Osteoblast (primary cell): ENCODE measurements at regions not wholly inside any gene's neighbourhood (a gene's known extent, or its start where the extent isn't known, plus 50 kb on each side); places are given as distances from the start of the nearest gene placed in this dataset.

Source experiments
- DNase-seq: peaks from one replicate; pipeline ENCODE4 v3.0.0; 2011; ENCODE audit warnings: low spot score, mixed read lengths; ENCODE audit not compliant: insufficient read length; ENCODE audit errors: missing footprints
- H2AFZ ChIP-seq: 2 replicates; pipeline ENCODE4 v1.6.0; 2011; ENCODE audit warnings: mild to moderate bottlenecking, low read length
- H3K27ac ChIP-seq: 2 replicates; pipeline ENCODE4 v1.5.1; 2011; ENCODE audit warnings: mild to moderate bottlenecking, low read depth, low read length, moderate library complexity
- H3K27me3 ChIP-seq: 2 replicates; pipeline ENCODE4 v1.6.0; 2012; ENCODE audit warnings: mild to moderate bottlenecking, control low read depth, inconsistent platforms, low read length, moderate library complexity; ENCODE audit not compliant: insufficient read depth
- H3K36me3 ChIP-seq: 2 replicates; pipeline ENCODE4 v1.5.1; 2011; ENCODE audit warnings: mild to moderate bottlenecking, low read length, control low read depth, moderate library complexity; ENCODE audit not compliant: insufficient read depth
- H3K4me1 ChIP-seq: 2 replicates; pipeline ENCODE4 v1.5.1; 2011; ENCODE audit warnings: mild to moderate bottlenecking, low read length, control low read depth, moderate library complexity; ENCODE audit not compliant: insufficient read depth
- H3K4me2 ChIP-seq: 2 replicates; pipeline ENCODE4 v1.6.0; 2011; ENCODE audit warnings: mild to moderate bottlenecking, low read length; ENCODE audit not compliant: insufficient read depth
- H3K4me3 ChIP-seq: fragments of 200-600 bp; sonication (generic); 3 replicates; pipeline ENCODE4 v1.5.1; 2012; ENCODE audit warnings: mild to moderate bottlenecking, low read length, inconsistent platforms; ENCODE audit not compliant: insufficient read depth
- H3K79me2 ChIP-seq: 2 replicates; pipeline ENCODE4 v1.6.0; 2012; ENCODE audit warnings: mild to moderate bottlenecking, low read length, control low read depth, inconsistent platforms; ENCODE audit not compliant: insufficient read depth
- H3K9me3 ChIP-seq: 2 replicates; pipeline ENCODE4 v1.5.1; 2011; ENCODE audit warnings: low read depth, low read length, control low read depth
- H4K20me1 ChIP-seq: 2 replicates; pipeline ENCODE4 v1.6.0; 2012; ENCODE audit warnings: mild to moderate bottlenecking, low read length, control low read depth; ENCODE audit not compliant: insufficient read depth
- TF ChIP-seq, protein P1 (sequence below): IDR thresholded peaks from 2 replicates; pipeline ENCODE4 v1.5.1; 2011; ENCODE audit warnings: mild to moderate bottlenecking, low read depth, low read length, moderate library complexity; ENCODE audit errors: extremely low read depth

DNA sequence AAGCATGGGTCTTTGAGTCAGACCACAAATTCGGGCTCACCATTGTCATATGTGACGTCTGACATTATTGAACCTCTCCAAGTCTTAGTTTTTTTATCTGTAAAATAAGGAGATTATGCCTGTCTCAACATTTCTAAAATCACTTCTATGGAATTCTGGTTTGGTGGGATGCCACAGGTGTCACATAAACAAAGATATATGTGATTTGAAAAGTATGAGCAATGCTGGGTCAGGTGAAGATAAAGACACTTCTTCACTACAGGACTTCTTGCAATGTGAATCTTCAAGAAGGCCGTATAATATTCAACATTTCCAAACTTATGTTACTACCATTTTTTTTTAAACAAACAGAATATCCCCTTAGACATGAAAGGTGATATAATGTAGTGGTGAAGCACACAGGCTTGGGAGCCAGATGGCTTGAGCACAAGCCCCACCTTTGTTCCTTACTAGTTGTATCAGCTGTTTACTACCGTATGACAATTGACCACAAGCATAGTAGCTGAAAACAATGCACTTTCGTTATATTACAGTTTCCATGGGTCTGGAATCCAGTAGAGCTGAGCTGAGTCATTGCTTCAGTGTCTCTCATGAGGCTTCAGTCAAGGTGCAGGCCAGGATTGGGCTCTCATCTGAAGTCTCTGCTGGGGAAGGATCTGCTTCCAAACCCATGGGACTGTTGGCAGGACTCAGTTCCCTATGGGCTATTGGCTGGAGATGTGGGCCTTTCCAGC, 87.7 kb downstream of the UTP18 start:
- Histone ChIP-seq H3K9me3 (no peaks in the 10 kb centered on the region), H3K4me2 (no peak overlapping the region), H3K27me3 (no peaks in the 10 kb centered on the region), H4K20me1 (no peaks in the 10 kb centered on the region), H3K36me3 (no peaks in the 10 kb centered on the region), H3K4me3 (no peak overlapping the region), H2AFZ (no peak overlapping the region), H3K79me2 (no peaks in the 10 kb centered on the region), H3K4me1 (no peaks in the 10 kb centered on the region), H3K27ac (no peak overlapping the region)
- TF ChIP-seq, protein P1, sequence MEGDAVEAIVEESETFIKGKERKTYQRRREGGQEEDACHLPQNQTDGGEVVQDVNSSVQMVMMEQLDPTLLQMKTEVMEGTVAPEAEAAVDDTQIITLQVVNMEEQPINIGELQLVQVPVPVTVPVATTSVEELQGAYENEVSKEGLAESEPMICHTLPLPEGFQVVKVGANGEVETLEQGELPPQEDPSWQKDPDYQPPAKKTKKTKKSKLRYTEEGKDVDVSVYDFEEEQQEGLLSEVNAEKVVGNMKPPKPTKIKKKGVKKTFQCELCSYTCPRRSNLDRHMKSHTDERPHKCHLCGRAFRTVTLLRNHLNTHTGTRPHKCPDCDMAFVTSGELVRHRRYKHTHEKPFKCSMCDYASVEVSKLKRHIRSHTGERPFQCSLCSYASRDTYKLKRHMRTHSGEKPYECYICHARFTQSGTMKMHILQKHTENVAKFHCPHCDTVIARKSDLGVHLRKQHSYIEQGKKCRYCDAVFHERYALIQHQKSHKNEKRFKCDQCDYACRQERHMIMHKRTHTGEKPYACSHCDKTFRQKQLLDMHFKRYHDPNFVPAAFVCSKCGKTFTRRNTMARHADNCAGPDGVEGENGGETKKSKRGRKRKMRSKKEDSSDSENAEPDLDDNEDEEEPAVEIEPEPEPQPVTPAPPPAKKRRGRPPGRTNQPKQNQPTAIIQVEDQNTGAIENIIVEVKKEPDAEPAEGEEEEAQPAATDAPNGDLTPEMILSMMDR = no peak
- DNase-seq = no peak

DNA sequence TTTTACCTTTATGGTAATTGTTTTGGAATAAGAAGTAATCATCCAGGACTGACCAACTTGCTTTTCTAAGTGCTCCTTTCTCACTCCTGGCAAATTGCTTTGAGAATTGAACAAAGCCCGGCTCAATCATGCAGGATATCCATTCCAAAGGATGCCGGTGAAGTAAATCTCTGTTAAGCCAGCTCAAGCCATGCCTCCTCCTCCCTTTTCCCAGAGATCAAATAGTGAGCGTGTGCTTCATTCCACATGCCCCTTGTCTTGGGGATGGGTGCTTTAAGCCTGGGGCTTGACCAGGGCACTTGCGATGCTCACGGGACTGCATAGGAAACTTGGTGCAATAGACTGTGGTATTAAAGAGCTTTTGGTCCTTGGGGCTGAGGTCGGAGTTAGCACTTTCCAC, 90.7 kb downstream of the UTP18 start:
- Histone ChIP-seq H3K27ac (no peak overlapping the region), H4K20me1 (no peaks in the 10 kb centered on the region), H3K27me3 (no peaks in the 10 kb centered on the region), H3K4me2 (no peak overlapping the region), H2AFZ (no peak overlapping the region), H3K4me1 (no peaks in the 10 kb centered on the region), H3K4me3 (no peak overlapping the region), H3K79me2 (no peaks in the 10 kb centered on the region), H3K36me3 (no peaks in the 10 kb centered on the region), H3K9me3 (no peaks in the 10 kb centered on the region)
- TF ChIP-seq, protein P1 = no peak
- no peak for DNase-seq

DNA sequence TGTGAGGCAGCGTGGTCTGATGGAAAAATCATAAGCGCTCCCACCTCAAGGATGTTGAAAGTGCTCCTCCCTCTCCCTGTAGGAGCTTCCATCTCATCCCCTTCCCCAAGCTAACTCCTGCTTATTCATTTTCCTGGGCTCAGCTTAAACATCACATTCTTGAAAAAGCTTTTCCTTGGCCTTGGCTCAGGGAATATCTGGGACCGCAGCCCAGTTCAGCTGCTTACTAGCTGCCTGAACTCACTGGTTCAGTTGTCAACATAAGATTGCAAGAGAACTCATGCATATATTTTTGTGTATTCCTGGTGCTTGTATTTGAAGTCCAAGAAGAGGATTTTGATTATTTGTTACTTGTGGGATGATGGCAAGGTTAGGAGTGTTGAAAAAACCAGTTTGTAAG, 91.5 kb downstream of the UTP18 start:
- Histone ChIP-seq H3K27ac (no peak overlapping the region), H3K27me3 (no peaks in the 10 kb centered on the region), H3K4me2 (no peak overlapping the region), H3K9me3 (no peaks in the 10 kb centered on the region), H4K20me1 (no peaks in the 10 kb centered on the region), H3K4me3 (no peak overlapping the region), H3K4me1 (no peaks in the 10 kb centered on the region), H2AFZ (no peak overlapping the region), H3K36me3 (no peaks in the 10 kb centered on the region), H3K79me2 (no peaks in the 10 kb centered on the region)
- TF ChIP-seq, protein P1 = no peak
- DNase-seq = no peak

DNA sequence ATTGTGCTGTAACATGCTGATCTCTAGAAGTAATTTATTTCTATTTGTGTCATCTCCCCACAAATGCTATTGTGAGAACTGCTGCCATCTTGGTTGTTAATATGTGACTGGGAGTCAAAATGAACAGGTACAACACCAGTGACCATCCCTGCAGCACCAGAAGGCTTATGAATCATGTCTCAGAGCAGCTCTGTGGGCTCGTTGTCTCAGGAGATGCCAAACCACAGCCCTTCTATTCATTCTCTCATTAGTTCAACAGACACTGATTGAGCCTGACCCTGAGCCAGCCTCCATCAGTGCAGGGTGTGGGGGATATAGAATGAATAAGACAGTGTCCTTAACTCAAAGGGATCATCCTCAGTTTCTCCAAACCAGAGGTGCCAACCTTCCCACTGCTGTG, 92.5 kb downstream of the UTP18 start:
- Histone ChIP-seq H2AFZ (no peak overlapping the region), H3K36me3 (no peaks in the 10 kb centered on the region), H3K9me3 (no peaks in the 10 kb centered on the region), H3K79me2 (no peaks in the 10 kb centered on the region), H3K4me2 (no peak overlapping the region), H3K27me3 (no peaks in the 10 kb centered on the region), H4K20me1 (no peaks in the 10 kb centered on the region), H3K27ac (no peak overlapping the region), H3K4me1 (no peaks in the 10 kb centered on the region), H3K4me3 (no peak overlapping the region)
- DNase-seq = no peak
- TF ChIP-seq, protein P1 = no peak
